ENCODE measurements at regions not wholly inside any gene's neighbourhood (a gene's known extent, or its start where the extent isn't known, plus 50 kb on each side); places are given as distances from the start of the nearest gene placed in this dataset.
A peak's percentile ranks its signal among the peaks of the same experiment; 100 is the strongest.

GRCh38 chr5:13566871-13567339 lies 377.6 kb downstream of the DNAH5 start:
- Histone ChIP-seq H3K79me2 (ENCODE audit: control insufficient read depth in 1 of 2, insufficient read depth in 2 of 2, low read length in 2 of 2) (no peaks in the 10 kb centered on the region), H3K14ac (ENCODE audit: insufficient read length) (no peak overlapping the region), H4K8ac (ENCODE audit: extremely low read depth, insufficient read depth, low read length) (no peak overlapping the region), H2BK12ac (ENCODE audit: low read depth, low read length) (no peak overlapping the region), H3K9ac (replicated peaks in 1 of 4; ENCODE audit: extremely low read depth in 1 of 4, low read depth in 3 of 4, low read length in 3 of 4) (no peak overlapping the region), H3K36me3 (ENCODE audit: control insufficient read depth in 2 of 4, insufficient read depth in 4 of 4, low read length in 3 of 4) (no peaks in the 10 kb centered on the region), H3K4me2 (ENCODE audit: insufficient read depth in 1 of 2, low read depth in 2 of 2, low read length in 2 of 2) (no peak overlapping the region), H3K18ac (ENCODE audit: extremely low read depth, low read length) (no peak overlapping the region), H2BK15ac (ENCODE audit: low read length) (no peak overlapping the region), H3K56ac (replicated peaks; ENCODE audit: insufficient read length, low read depth, low read length) (no peak overlapping the region), H3K23me2 (ENCODE audit: low read depth, low read length) (no peaks in the 10 kb centered on the region), H3K4ac (replicated peaks; ENCODE audit: insufficient read length, low read depth, low read length) (no peak overlapping the region), H2AFZ (ENCODE audit: low read length) (0 out of 2 replicates have a peak overlapping the region, but pooled peaks have one; percentile 55), H3K79me1 (ENCODE audit: low read depth, low read length) (no peaks in the 10 kb centered on the region), H3K4me3 (ENCODE audit: extremely low read depth in 1 of 4, insufficient read depth in 2 of 4, low read depth in 3 of 4, low read length in 4 of 4) (no peak overlapping the region), H4K5ac (ENCODE audit: insufficient read length, low read depth, low read length) (no peak overlapping the region), H3K9me3 (ENCODE audit: insufficient read depth in 2 of 2, low read depth in 1 of 2, low read length in 1 of 2) (0 out of 4 replicates have a peak, but pooled peaks cover 0 to 2% of the 10 kb centered on the region in 2 experiments), H4K20me1 (replicated peaks in 1 of 2; ENCODE audit: control insufficient read depth in 1 of 2, insufficient read depth in 2 of 2, low read length in 2 of 2) (no peaks in the 10 kb centered on the region), H2BK120ac (replicated peaks; ENCODE audit: low read depth, low read length) (no peak overlapping the region), H3K27ac (ENCODE audit: low read depth, low read length) (no peak overlapping the region), H2AK5ac (ENCODE audit: low read depth, low read length) (no peak overlapping the region), H2BK20ac (ENCODE audit: low read length) (no peak overlapping the region), H3K23ac (ENCODE audit: insufficient read length) (no peak overlapping the region), H3K4me1 (replicated peaks in 1 of 4; ENCODE audit: control insufficient read depth in 3 of 4, insufficient read depth in 4 of 4, low read length in 3 of 4) (no peaks in the 10 kb centered on the region), H4K91ac (replicated peaks; ENCODE audit: insufficient read length, low read length) (no peak overlapping the region), H2BK5ac (ENCODE audit: low read depth, low read length) (no peak overlapping the region), H3K27me3 (replicated peaks in 1 of 4; ENCODE audit: control insufficient read depth in 3 of 4, extremely low read depth in 1 of 4, insufficient read depth in 3 of 4, low read length in 3 of 4) (no peaks in the 10 kb centered on the region)
- TF ChIP-seq RFX5 (IDR thresholded peaks at IDR 0.05; ENCODE audit: borderline replicate concordance, low read depth, low read length) (no peak), MAFK (IDR thresholded peaks at IDR 0.05; ENCODE audit: low read depth, low read length) (peak; percentile 31; the same call in 1 of the 2 replicates)
- DNase-seq (ENCODE audit: low read depth in 1 of 2, low spot score in 2 of 2) (no peak), FAIRE-seq (no peak)
- WGBS, 2 experiments (ENCODE audit: extremely low coverage in 1 of 2, insufficient coverage in 1 of 2, insufficient read length in 1 of 2, insufficient replicate concordance in 2 of 2, low coverage in 1 of 2, low lambda C conversion rate in 2 of 2, missing lambda C conversion rate in 1 of 2) = 90% methylated on average over 3 of the region's 3 CpGs; no CpG with 5 or more reads in 1 of the 2 experiments
- POLR2A ChIA-PET (ENCODE audit: partially characterized antibody) = no interaction called here
- CTCF ChIA-PET (ENCODE audit: partially characterized antibody) = interaction anchor here (0.7 to 0.8 kb wide), 4 partner anchors 50 to 1684 kb away, joined by 3 read pairs; no protein-coding TSS in a partner anchor

All from H1 (cell line).